Uterus (tissue), 3 donors: ENCODE measurements at regions not wholly inside any gene's neighbourhood (a gene's known extent, or its start where the extent isn't known, plus 50 kb on each side); places are given as distances from the start of the nearest gene placed in this dataset.

Experiments used
- DNase-seq, 2 donors: peaks; one replicate each; pipeline ENCODE4 v3.0.0-alpha.2; 2019 to 2020
- H3K27ac ChIP-seq, 2 donors: fragments of 200-600 bp; sonication (generic); 1 replicate in 1 of 2; 2 replicates in 1 of 2; pipeline ENCODE4 v1.5.1; 2016 to 2018
- H3K27me3 ChIP-seq, 2 donors: fragments of 200-600 bp; sonication (generic); one replicate each; pipeline ENCODE4 v1.5.1; 2018 to 2019; ENCODE audit warnings: control low read depth in 1 of 2
- H3K36me3 ChIP-seq, 2 donors: fragments of 200-600 bp; sonication (generic); one replicate each; pipeline ENCODE4 v1.5.1; 2019; ENCODE audit warnings: control low read depth in 1 of 2
- H3K4me1 ChIP-seq, 2 donors: fragments of 200-600 bp; sonication (generic); one replicate each; pipeline ENCODE4 v1.5.1; 2018 to 2019; ENCODE audit warnings: control low read depth in 1 of 2
- H3K4me3 ChIP-seq, 2 donors: fragments of 200-600 bp; sonication (generic); 1 replicate in 1 of 2; 2 replicates in 1 of 2; pipeline ENCODE4 v1.5.1; 2018 to 2019; ENCODE audit warnings: mild to moderate bottlenecking in 1 of 2
- H3K9me3 ChIP-seq, 2 donors: fragments of 200-600 bp; sonication (generic); one replicate each; pipeline ENCODE4 v1.5.1; 2019; ENCODE audit warnings: control low read depth in 1 of 2
- POLR2A ChIP-seq, 2 donors: fragments of 450-650 bp; IDR thresholded peaks; one replicate each; pipeline ENCODE4 v1.6.1; 2016; ENCODE audit warnings: antibody characterized with exemption in 2 of 2, mild to moderate bottlenecking in 1 of 2, moderate library complexity in 1 of 2
- intact Hi-C: fragments of 100-400 bp; cut with DNase I; formaldehyde crosslinking; loops from one replicate; pipeline ENCODE4 v1.15.1; 2023; ENCODE audit warnings: low total_unique reads
- TF ChIP-seq, protein P1 (sequence below), 4 experiments: fragments of 200-600 bp in 2 of 4; fragments of 450-650 bp in 2 of 4; sonication (generic) in 2 of 4; IDR thresholded peaks; one replicate each; pipeline ENCODE4 v1.5.1; 2016 to 2019; ENCODE audit warnings: antibody characterized with exemption in 4 of 4, mild to moderate bottlenecking in 2 of 4, moderate library complexity in 1 of 4
- donor health status: DM: yes; HTN: yes; CAD: no.

DNA sequence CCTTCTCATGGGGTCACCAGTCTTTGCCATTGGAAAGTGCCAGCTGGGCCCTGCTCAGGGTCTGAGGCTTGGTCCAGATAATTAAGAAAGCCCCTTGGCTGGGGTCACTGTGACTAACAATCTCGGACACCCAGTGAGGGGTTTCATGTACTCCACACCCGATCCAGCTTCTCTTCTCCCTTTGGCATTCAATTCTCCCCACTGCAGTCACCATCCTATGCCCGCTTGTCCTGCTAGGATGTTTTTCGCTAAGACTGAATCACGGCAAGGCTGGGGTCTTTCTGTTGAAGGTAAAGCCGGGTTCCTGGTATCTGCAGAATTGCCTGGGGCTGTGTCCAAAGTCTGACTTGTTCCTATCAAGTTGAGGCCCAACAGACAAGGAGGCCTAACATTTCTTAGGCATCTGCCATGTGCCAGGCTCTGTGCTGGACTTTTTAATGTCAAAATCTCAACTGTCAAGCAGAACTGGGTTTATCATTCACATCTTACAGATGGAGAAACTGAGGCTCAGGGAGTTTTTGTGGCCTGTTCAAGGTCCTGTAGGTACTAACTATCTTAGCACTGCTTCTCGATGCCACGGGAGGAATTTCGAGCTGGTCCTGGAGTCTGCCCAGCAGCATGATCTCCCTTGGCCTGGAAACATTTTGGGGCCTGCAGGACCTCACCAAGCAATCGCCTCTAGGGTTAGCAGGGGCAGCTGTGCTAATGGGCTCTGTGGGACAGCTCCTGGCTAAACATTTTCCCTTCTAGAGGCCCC lies 142.0 kb upstream of the ALDH1B1 start:
- intact Hi-C loops: no loop called here

DNA sequence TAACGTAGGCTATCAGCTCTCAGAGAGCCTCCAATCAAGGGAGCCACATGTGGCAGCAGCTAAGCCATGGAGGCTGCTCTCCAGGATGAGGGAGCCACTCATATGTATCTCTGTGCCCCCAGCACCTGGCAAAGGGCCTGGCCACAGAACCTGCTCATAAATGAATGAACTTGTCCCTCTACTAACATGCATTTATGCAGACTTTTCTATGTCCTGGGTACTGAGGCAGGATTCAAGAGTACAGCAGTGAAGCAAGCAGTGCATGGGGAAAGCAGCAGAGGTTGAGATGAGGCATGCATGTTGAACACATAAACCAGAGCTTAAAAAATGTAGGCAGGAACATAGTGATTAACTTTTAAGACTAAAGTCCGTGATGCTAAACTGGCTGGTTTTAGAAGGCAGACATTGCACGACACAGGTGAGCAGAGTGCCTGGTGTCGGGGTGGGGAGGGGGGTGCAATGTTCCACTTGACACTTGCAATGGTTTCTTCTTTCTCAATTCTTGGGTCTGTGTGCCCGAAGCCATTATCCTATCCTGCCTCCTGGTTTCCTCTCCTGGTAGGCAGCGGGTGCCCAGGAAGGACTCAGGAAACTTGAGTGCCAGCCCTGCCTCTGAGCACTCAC lies 142.8 kb upstream of the ALDH1B1 start:
- no peak for TF ChIP-seq POLR2A (IDR thresholded peaks at IDR 0.05)
- TF ChIP-seq, protein P1, sequence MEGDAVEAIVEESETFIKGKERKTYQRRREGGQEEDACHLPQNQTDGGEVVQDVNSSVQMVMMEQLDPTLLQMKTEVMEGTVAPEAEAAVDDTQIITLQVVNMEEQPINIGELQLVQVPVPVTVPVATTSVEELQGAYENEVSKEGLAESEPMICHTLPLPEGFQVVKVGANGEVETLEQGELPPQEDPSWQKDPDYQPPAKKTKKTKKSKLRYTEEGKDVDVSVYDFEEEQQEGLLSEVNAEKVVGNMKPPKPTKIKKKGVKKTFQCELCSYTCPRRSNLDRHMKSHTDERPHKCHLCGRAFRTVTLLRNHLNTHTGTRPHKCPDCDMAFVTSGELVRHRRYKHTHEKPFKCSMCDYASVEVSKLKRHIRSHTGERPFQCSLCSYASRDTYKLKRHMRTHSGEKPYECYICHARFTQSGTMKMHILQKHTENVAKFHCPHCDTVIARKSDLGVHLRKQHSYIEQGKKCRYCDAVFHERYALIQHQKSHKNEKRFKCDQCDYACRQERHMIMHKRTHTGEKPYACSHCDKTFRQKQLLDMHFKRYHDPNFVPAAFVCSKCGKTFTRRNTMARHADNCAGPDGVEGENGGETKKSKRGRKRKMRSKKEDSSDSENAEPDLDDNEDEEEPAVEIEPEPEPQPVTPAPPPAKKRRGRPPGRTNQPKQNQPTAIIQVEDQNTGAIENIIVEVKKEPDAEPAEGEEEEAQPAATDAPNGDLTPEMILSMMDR (IDR thresholded peaks at IDR 0.05): no peak
- intact Hi-C loops: no loop called here
- Histone ChIP-seq H3K4me1 (no peaks in the 10 kb centered on the region), H3K9me3 (no peaks in the 10 kb centered on the region), H3K27ac (no peak overlapping the region), H3K27me3 (no peaks in the 10 kb centered on the region), H3K36me3 (no peaks in the 10 kb centered on the region), H3K4me3 (no peak overlapping the region)
- DNase-seq: no peak

More for the DNA sequence above, 142.0 kb upstream of the ALDH1B1 start:
- H3K4me1 ChIP-seq: no peaks in the 10 kb centered on the region
- H3K4me3 ChIP-seq: no peak overlapping the region
- no peaks in the 10 kb centered on the region for H3K36me3 ChIP-seq
- DNase-seq: no peak
- H3K27ac ChIP-seq: no peak overlapping the region
- H3K27me3 ChIP-seq: no peaks in the 10 kb centered on the region
- TF ChIP-seq, protein P1 (IDR thresholded peaks at IDR 0.05): no peak
- TF ChIP-seq POLR2A (IDR thresholded peaks at IDR 0.05): no peak
- no peaks in the 10 kb centered on the region for H3K9me3 ChIP-seq

DNA sequence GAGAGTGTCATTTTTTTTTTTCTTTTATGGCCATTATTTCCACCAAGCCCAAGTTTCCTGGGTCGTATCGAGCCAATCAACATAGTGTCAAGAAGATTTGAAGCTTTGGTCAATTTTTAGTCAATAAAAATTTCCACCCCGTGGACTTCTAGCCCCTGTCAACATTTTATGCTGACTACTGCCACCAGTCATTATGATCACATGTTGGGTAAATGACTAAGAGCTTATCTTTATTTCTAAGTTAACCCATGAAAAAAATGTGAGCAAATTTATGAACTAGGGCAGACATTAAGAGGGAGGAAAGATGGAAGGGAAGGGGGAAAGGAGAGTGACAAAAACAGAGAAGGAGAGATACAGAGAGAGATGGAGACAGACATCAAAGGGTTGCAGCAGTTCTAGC lies 143.5 kb upstream of the ALDH1B1 start:
- no peaks in the 10 kb centered on the region for H3K27me3 ChIP-seq
- no peak overlapping the region for H3K4me3 ChIP-seq
- H3K4me1 ChIP-seq: no peaks in the 10 kb centered on the region
- no peaks in the 10 kb centered on the region for H3K9me3 ChIP-seq
- intact Hi-C loops: no loop called here
- H3K27ac ChIP-seq: no peak overlapping the region
- no peak for TF ChIP-seq POLR2A (IDR thresholded peaks at IDR 0.05)
- TF ChIP-seq, protein P1 (IDR thresholded peaks at IDR 0.05): no peak
- H3K36me3 ChIP-seq: no peaks in the 10 kb centered on the region
- no peak for DNase-seq

DNA sequence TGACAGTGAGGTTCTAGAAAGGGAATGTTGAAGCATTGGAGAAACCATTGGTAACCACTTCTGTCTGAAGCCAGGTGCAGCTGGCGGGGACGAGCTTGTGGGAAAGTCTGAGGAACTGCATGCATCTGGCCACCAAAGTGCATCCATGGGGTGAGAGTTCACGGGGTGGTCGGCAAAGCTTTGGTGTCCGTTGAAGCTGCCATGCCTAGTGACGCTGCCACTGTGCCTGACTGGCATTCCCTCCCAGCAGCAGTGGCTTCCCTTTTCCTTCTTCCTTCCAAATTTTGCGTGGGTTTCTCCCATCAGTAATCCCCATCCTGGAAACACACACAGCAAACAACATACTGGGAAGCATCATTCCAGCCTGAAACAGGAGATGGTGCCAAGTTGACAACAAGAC lies 145.7 kb upstream of the ALDH1B1 start:
- Histone ChIP-seq H3K27me3 (no peaks in the 10 kb centered on the region), H3K4me3 (no peak overlapping the region), H3K27ac (no peak overlapping the region), H3K9me3 (no peaks in the 10 kb centered on the region), H3K4me1 (no peaks in the 10 kb centered on the region), H3K36me3 (no peaks in the 10 kb centered on the region)
- no peak for DNase-seq
- intact Hi-C loops: no loop called here
- TF ChIP-seq, protein P1 (IDR thresholded peaks at IDR 0.05): no peak

DNA sequence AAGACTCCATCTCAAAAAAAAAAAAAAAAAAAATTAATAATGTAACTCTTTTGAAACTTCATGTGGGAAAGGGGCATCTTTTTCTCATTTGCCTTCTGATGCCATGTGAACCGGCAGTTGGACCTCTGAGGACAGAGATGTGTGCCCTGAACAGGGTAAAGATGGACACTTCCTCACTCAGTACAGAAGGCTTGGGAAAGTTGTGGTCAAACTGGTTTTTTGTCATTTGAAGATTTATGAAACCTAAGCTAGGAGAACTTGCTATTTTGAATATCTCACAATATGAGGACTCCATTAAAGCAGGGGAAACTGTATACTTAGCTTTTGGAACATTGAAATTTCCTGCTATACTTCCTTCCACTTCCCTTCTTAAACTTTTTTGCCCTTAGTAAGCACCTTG lies 147.5 kb upstream of the ALDH1B1 start:
- no peak for DNase-seq
- Histone ChIP-seq H3K36me3 (no peaks in the 10 kb centered on the region), H3K4me1 (no peaks in the 10 kb centered on the region), H3K4me3 (no peak overlapping the region), H3K27ac (no peak overlapping the region), H3K27me3 (no peaks in the 10 kb centered on the region), H3K9me3 (no peaks in the 10 kb centered on the region)
- intact Hi-C loops: no loop called here
- TF ChIP-seq, protein P1 (IDR thresholded peaks at IDR 0.05): no peak
- TF ChIP-seq POLR2A (IDR thresholded peaks at IDR 0.05): no peak
